Endothelial cell of umbilical vein (primary cell): ENCODE measurements at regions not wholly inside any gene's neighbourhood (a gene's known extent, or its start where the extent isn't known, plus 50 kb on each side); places are given as distances from the start of the nearest gene placed in this dataset.

Source experiments
- BruUV-seq: library from RNA; stranded (reverse); fragments of 400-500 nt; replicated peaks from 2 replicates; lab custom pipeline; 2021; lab: Mats Ljungman, UMichigan
- CTCF ChIA-PET: fragments of 300-600, 350-600 bp; sonication (Branson Sonifier 250); formaldehyde crosslinking; loops from one replicate; lab custom pipeline; 2021; ENCODE audit warnings: antibody characterized with exemption, inconsistent platforms; lab: Charles Lee
- POLR2A ChIA-PET: fragments of 300-600, 350-600 bp; sonication (Branson Sonifier 250); formaldehyde crosslinking; loops from one replicate; lab custom pipeline; 2021; ENCODE audit warnings: antibody characterized with exemption, inconsistent platforms; lab: Charles Lee
- DNase-seq: peaks from one replicate; pipeline ENCODE4 v3.0.0-alpha.2; 2011; ENCODE audit warnings: low read depth, low spot score
- FAIRE-seq: peaks from 2 replicates; lab custom pipeline; 2011; peaks lifted over from hg19 to GRCh38; lab: Jason Lieb, UNC
- H2AFZ ChIP-seq: 2 replicates; pipeline ENCODE4 v1.6.0; 2012; ENCODE audit warnings: low read depth, low read length, control low read depth, inconsistent platforms
- H3K27ac ChIP-seq: 2 replicates; pipeline ENCODE4 v1.5.1; 2011; ENCODE audit warnings: low read depth, mild to moderate bottlenecking, control low read depth, low read length, moderate library complexity; ENCODE audit not compliant: insufficient read depth
- H3K27me3 ChIP-seq, 2 experiments: 2 replicates each; pipeline versions ENCODE4 v1.6.0 to v1.6.1; 2011; ENCODE audit warnings: low read length in 2 of 2, mixed read lengths in 1 of 2; ENCODE audit not compliant: control insufficient read depth in 2 of 2, insufficient read depth in 2 of 2
- H3K36me3 ChIP-seq, 2 experiments: 2 replicates in 1 of 2; 3 replicates in 1 of 2; pipeline ENCODE4 v1.5.1; 2011; ENCODE audit warnings: low read length in 2 of 2, mild to moderate bottlenecking in 1 of 2, moderate library complexity in 1 of 2; ENCODE audit not compliant: control insufficient read depth in 2 of 2, insufficient read depth in 2 of 2; ENCODE audit errors: extremely low read depth in 1 of 2
- H3K4me1 ChIP-seq: 3 replicates; pipeline ENCODE4 v1.5.1; 2011; ENCODE audit warnings: mild to moderate bottlenecking, low read length; ENCODE audit not compliant: control insufficient read depth, insufficient read depth; ENCODE audit errors: extremely low read depth
- H3K4me2 ChIP-seq: 2 replicates; pipeline ENCODE4 v1.6.1; 2011; ENCODE audit warnings: low read length, control low read depth, mixed read lengths; ENCODE audit not compliant: insufficient read depth
- H3K4me3 ChIP-seq, 3 experiments: fragments of 200-600 bp in 1 of 3; sonication (generic), shearing (Covaris generic) in 1 of 3; replicated peaks in 1 of 3; 2 replicates each; pipeline ENCODE4 v1.5.1; 2011 to 2016; ENCODE audit warnings: control low read depth in 3 of 3, low read length in 3 of 3, mild to moderate bottlenecking in 2 of 3, inconsistent platforms in 1 of 3, low read depth in 1 of 3, moderate library complexity in 1 of 3; ENCODE audit not compliant: insufficient read depth in 1 of 3
- H3K79me2 ChIP-seq: 2 replicates; pipeline ENCODE4 v1.6.0; 2012; ENCODE audit warnings: low read length, inconsistent platforms; ENCODE audit not compliant: control insufficient read depth, insufficient read depth
- H3K9ac ChIP-seq: replicated peaks from 2 replicates; pipeline ENCODE3; 2011; ENCODE audit warnings: low read length, control low read depth; ENCODE audit not compliant: insufficient read depth; ENCODE audit errors: extremely low read depth
- H3K9me1 ChIP-seq: replicated peaks from 3 replicates; pipeline ENCODE4 v1.6.0; 2011; ENCODE audit warnings: mild to moderate bottlenecking, low read length; ENCODE audit not compliant: control insufficient read depth, insufficient read depth; ENCODE audit errors: extremely low read depth
- H3K9me3 ChIP-seq: replicated peaks from 2 replicates; pipeline ENCODE4 v1.5.1; 2012; ENCODE audit warnings: low read length, inconsistent platforms; ENCODE audit not compliant: control insufficient read depth, insufficient read depth
- H4K20me1 ChIP-seq: replicated peaks from 2 replicates; pipeline ENCODE3; 2011; ENCODE audit warnings: mild to moderate bottlenecking, low read length; ENCODE audit not compliant: control insufficient read depth, insufficient read depth; ENCODE audit errors: extremely low read depth
- CTCF ChIP-seq, 2 donors: IDR thresholded peaks; 1 replicate in 1 of 2; 2 replicates in 1 of 2; pipeline ENCODE4 v1.5.1; 2011; ENCODE audit warnings: low read length in 2 of 2, mild to moderate bottlenecking in 2 of 2, moderate library complexity in 2 of 2, control low read depth in 1 of 2, inconsistent platforms in 1 of 2, low read depth in 1 of 2; ENCODE audit not compliant: insufficient read depth in 1 of 2; ENCODE audit errors: extremely low read depth in 1 of 2
- EZH2 ChIP-seq: IDR thresholded peaks from 2 replicates; pipeline ENCODE4 v1.6.1; 2012; ENCODE audit warnings: borderline replicate concordance, low read depth, mild to moderate bottlenecking, moderate library complexity, low read length, inconsistent platforms; ENCODE audit not compliant: severe bottlenecking
- FOS ChIP-seq: IDR thresholded peaks from 2 replicates; pipeline ENCODE4 v1.6.1; 2011; ENCODE audit warnings: mild to moderate bottlenecking, low read length, moderate library complexity, borderline replicate concordance; ENCODE audit not compliant: insufficient read depth
- GATA2 ChIP-seq: IDR thresholded peaks from 2 replicates; pipeline ENCODE4 v1.7.0; 2011; ENCODE audit warnings: low read depth, mild to moderate bottlenecking, moderate library complexity, mixed read lengths, low read length; ENCODE audit not compliant: insufficient read length, insufficient read depth
- JUN ChIP-seq: IDR thresholded peaks from 2 replicates; pipeline ENCODE4 v1.6.1; 2011; ENCODE audit warnings: borderline replicate concordance, low read depth; ENCODE audit not compliant: insufficient read length, insufficient read depth
- MAX ChIP-seq: IDR thresholded peaks from 2 replicates; pipeline ENCODE4 v1.6.1; 2011; ENCODE audit not compliant: insufficient read depth, insufficient read length
- MYC ChIP-seq: IDR thresholded peaks from one replicate; pipeline ENCODE4 v1.6.1; 2011; ENCODE audit warnings: mild to moderate bottlenecking, low read depth, low read length
- POLR2A ChIP-seq: IDR thresholded peaks from 2 replicates; pipeline ENCODE4 v1.6.1; 2012; ENCODE audit warnings: low read depth, mild to moderate bottlenecking, control low read depth, low read length
- POLR2AphosphoS5 ChIP-seq: IDR thresholded peaks from 2 replicates; pipeline ENCODE4 v1.6.1; 2012; ENCODE audit warnings: low read depth, mild to moderate bottlenecking, control low read depth, low read length, moderate library complexity; ENCODE audit not compliant: insufficient read depth
- dilution Hi-C: fragments of 300-500 bp; cut with MboI; formaldehyde crosslinking; loops from one replicate; pipeline ENCODE4 v1.15.0; 2019; ENCODE audit warnings: low sequenced_read_pairs; ENCODE audit not compliant: extremely low pct_ligation_motif_present
- intact Hi-C: fragments of 100-400 bp; cut with micrococcal nuclease; formaldehyde crosslinking; loops from one replicate; pipeline ENCODE4 v1.10.0; 2022

GRCh38 chr7:84591897-84592296 is 397.3 kb upstream of the SEMA3A start:
- ChIA-PET CTCF (no interaction called here), POLR2A (no interaction called here)
- no TSS peak for BruUV-seq
- Histone ChIP-seq H3K79me2 (no peaks in the 10 kb centered on the region), H3K27me3 (no peaks in the 10 kb centered on the region), H3K9me1 (no peaks in the 10 kb centered on the region), H4K20me1 (no peaks in the 10 kb centered on the region), H3K36me3 (no peaks in the 10 kb centered on the region), H2AFZ (no peak overlapping the region), H3K9me3 (no peaks in the 10 kb centered on the region), H3K27ac (no peak overlapping the region), H3K4me1 (no peaks in the 10 kb centered on the region), H3K4me3 (no peak overlapping the region), H3K4me2 (no peak overlapping the region), H3K9ac (no peak overlapping the region)
- intact Hi-C loops (no loop called here), dilution Hi-C loops (no loop called here)
- no peak for DNase-seq
- TF ChIP-seq POLR2A = no peak
- TF ChIP-seq MAX = no peak
- no peak for TF ChIP-seq JUN
- TF ChIP-seq CTCF (IDR thresholded peaks at IDR 0.05; ENCODE audit: extremely low read depth in 1 of 2, insufficient read depth in 1 of 2, low read depth in 1 of 2, low read length in 2 of 2) = no peak
- no peak for TF ChIP-seq FOS
- no peak for TF ChIP-seq EZH2
- TF ChIP-seq POLR2AphosphoS5 = no peak
- TF ChIP-seq GATA2 = no peak
- no peak for TF ChIP-seq MYC
- no peak for FAIRE-seq
